T-helper 17 cell (primary cell): ENCODE measurements at regions not wholly inside any gene's neighbourhood (a gene's known extent, or its start where the extent isn't known, plus 50 kb on each side); places are given as distances from the start of the nearest gene placed in this dataset.

Experiments
- ATAC-seq: fragments of 150-1000 bp; cut with Tn5 transposase; 2 replicates; pipeline ENCODE4 v1.10.0; 2021; ENCODE audit warnings: mild to moderate bottlenecking, moderate library complexity
- DNase-seq, 3 donors: peaks; one replicate each; pipeline versions ENCODE4 v3.0.0 to v3.0.0-alpha.2; 2020 to 2021
- H3K9me3 ChIP-seq: one replicate; pipeline ENCODE4 v1.7.0; 2013; ENCODE audit warnings: low read length, mild to moderate bottlenecking; ENCODE audit not compliant: control insufficient read depth, poor library complexity, severe bottlenecking
- H3K27ac Mint-ChIP-seq: one replicate; pipeline ENCODE4 v1.8.0; 2022; ENCODE audit warnings: mild to moderate bottlenecking, moderate library complexity, mixed read lengths
- H3K27me3 Mint-ChIP-seq: one replicate; pipeline ENCODE4 v1.8.0; 2022; ENCODE audit warnings: mixed read lengths
- H3K36me3 Mint-ChIP-seq: one replicate; pipeline ENCODE4 v1.8.0; 2022; ENCODE audit warnings: low read depth, mixed read lengths
- H3K4me1 Mint-ChIP-seq: one replicate; pipeline ENCODE4 v1.8.0; 2022; ENCODE audit warnings: mild to moderate bottlenecking, mixed read lengths
- H3K4me3 Mint-ChIP-seq: one replicate; pipeline ENCODE4 v1.8.0; 2022; ENCODE audit warnings: mild to moderate bottlenecking, moderate library complexity, mixed read lengths

GRCh38 chr20:39504710-39505094, 542.6 kb downstream of the DHX35 start:
- no peak for ATAC-seq
- no peak for DNase-seq
- Mint-ChIP-seq H3K4me3 (no peak overlapping the region), H3K27me3 (no peaks in the 10 kb centered on the region), H3K4me1 (no peaks in the 10 kb centered on the region), H3K27ac (no peak overlapping the region), H3K36me3 (no peaks in the 10 kb centered on the region)
- H3K9me3 ChIP-seq: no peaks in the 10 kb centered on the region

DNA sequence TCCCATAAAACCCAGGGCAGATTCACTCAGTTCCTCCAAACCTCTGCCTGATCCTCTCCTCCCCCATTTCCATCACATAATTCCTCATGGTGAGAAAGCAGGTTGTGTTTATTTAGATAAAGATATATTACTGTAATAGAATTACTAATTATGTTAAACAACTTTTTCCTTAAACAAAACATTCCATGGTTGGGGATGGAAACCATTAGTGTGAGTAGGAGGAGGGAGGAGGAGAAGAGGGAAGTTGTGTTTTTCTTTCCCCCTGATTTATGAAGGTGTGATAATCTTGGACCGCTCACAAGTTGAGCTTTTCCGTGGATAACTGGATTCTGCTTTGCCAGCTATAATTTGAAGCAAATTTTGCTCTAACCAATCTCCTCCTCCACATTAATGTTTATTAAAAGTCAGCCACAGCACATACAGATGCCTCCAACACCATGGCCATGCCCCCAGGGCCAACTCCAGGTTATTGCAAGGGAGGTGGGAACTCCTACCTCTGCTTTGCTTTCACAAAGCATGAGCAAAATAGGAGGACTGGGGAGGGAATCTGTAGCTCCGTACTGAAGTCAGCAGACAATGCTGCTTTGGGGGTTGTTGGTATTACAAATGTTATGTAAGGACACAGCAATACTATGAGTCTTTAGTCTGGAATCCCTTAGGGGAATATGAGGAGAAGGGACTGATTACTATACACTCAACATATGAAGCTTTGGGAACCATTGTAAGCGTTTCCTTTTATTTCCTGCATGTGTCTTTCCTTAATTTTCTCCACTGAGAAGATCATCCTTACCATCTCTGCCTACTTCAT, 542.0 kb downstream of the DHX35 start:
- Mint-ChIP-seq H3K27me3 (no peaks in the 10 kb centered on the region), H3K27ac (no peak overlapping the region), H3K4me3 (no peak overlapping the region), H3K36me3 (no peaks in the 10 kb centered on the region), H3K4me1 (no peaks in the 10 kb centered on the region)
- no peaks in the 10 kb centered on the region for H3K9me3 ChIP-seq
- no peak for ATAC-seq
- DNase-seq: no peak

DNA sequence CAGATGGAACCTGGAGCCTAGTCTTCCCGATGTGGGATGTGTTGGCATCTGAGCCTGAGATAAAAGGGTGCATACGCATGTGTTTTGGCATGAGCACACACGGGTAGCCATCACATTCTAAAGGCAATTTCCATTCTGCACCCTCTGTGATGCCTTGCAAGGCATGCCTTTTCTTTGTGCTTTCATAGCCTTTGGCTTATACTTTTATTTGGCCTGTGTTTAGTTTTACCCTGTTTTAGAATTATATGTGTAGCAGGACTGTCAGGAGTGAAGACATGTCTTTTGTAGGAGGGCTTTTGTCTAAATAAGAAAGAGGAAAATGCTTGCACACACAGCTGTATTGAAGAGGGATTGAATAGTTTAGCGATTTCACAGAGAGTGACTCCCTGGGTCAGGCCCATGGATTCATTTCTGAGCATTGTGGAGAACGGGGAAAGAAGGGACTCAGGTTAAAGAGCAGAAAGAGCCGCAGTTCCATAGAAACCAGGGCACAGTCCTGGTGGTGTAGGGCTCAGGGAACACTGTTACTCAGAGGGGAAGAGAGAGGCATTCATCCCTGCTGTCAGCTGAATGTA, 530.2 kb downstream of the DHX35 start:
- Mint-ChIP-seq H3K27ac (no peak overlapping the region), H3K4me1 (no peaks in the 10 kb centered on the region), H3K4me3 (no peak overlapping the region), H3K27me3 (no peaks in the 10 kb centered on the region), H3K36me3 (no peaks in the 10 kb centered on the region)
- DNase-seq (no peak), ATAC-seq (no peak)
- H3K9me3 ChIP-seq: no peaks in the 10 kb centered on the region

DNA sequence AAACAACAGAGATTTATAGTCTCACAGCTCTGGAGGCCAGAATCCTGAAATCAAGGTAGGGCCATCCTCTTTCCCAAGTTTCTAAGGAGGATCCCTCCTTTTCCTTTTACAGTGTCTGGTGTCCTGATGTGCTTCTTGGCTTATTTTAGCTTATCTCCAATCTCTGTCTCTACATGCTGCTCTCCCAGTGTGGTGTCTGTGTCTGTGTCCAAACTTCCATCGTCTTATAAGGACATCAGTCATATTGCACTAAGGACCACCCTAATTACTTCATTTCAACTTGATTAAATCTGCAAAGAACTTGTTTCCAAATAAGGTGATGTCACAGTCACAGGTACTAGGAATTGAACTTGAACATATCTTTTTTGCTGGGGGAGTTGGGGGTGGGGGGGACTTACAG, 529.6 kb downstream of the DHX35 start:
- DNase-seq: no peak
- Mint-ChIP-seq H3K4me3 (no peak overlapping the region), H3K27me3 (no peaks in the 10 kb centered on the region), H3K36me3 (no peaks in the 10 kb centered on the region), H3K4me1 (no peaks in the 10 kb centered on the region), H3K27ac (no peak overlapping the region)
- ATAC-seq: no peak
- no peaks in the 10 kb centered on the region for H3K9me3 ChIP-seq

GRCh38 chr20:39489986-39490560, 527.9 kb downstream of the DHX35 start:
- Mint-ChIP-seq H3K27ac (no peak overlapping the region), H3K27me3 (no peaks in the 10 kb centered on the region), H3K4me3 (no peak overlapping the region), H3K4me1 (no peaks in the 10 kb centered on the region), H3K36me3 (no peaks in the 10 kb centered on the region)
- DNase-seq (no peak), ATAC-seq (no peak)
- H3K9me3 ChIP-seq: no peaks in the 10 kb centered on the region

DNA sequence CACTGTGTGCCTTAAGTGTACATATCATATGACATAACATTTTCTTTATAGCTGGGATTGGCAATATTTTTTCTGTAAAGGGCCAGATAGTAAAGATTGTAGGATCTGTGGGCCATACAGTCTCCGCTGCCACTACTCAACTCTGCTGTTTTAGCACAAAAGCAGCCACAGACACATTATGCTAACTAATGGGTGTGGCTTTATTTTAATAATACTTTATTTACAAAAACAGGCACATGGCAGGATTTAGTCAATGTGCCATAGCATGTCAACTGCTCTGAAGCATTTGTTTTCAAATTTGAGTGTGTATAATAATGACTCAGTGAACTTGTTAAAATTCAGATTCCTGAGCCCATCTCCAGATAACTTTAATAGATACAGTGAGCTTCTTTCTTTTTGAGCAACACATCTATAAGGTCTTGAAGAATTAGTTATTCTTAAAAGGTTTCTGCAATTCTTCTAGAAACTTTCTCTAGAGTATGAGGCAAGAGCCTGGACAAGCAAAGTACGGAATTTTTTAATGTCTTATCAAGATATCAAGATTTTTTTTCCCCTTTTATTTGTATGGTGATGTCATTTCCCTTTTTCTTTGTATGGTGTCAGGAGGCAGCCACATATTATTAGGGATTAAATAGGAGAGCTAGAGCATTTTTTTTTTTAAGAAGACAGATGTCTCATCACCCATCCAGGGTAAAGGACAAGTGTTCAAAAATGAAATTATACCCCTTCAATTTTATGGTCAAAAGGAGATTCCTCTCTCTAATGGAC, 518.3 kb downstream of the DHX35 start:
- no peak overlapping the region for H3K27ac Mint-ChIP-seq
- ATAC-seq (no peak), DNase-seq (no peak)
- no peaks in the 10 kb centered on the region for H3K27me3 Mint-ChIP-seq
- H3K4me3 Mint-ChIP-seq: no peak overlapping the region
- H3K4me1 Mint-ChIP-seq: no peaks in the 10 kb centered on the region
- H3K36me3 Mint-ChIP-seq: no peaks in the 10 kb centered on the region
- H3K9me3 ChIP-seq: no peaks in the 10 kb centered on the region

GRCh38 chr20:39479196-39479810, 517.2 kb downstream of the DHX35 start:
- DNase-seq (no peak), ATAC-seq (no peak)
- no peaks in the 10 kb centered on the region for H3K36me3 Mint-ChIP-seq
- no peaks in the 10 kb centered on the region for H3K4me1 Mint-ChIP-seq
- H3K9me3 ChIP-seq: no peaks in the 10 kb centered on the region
- no peak overlapping the region for H3K4me3 Mint-ChIP-seq
- H3K27me3 Mint-ChIP-seq: no peaks in the 10 kb centered on the region
- H3K27ac Mint-ChIP-seq: no peak overlapping the region

DNA sequence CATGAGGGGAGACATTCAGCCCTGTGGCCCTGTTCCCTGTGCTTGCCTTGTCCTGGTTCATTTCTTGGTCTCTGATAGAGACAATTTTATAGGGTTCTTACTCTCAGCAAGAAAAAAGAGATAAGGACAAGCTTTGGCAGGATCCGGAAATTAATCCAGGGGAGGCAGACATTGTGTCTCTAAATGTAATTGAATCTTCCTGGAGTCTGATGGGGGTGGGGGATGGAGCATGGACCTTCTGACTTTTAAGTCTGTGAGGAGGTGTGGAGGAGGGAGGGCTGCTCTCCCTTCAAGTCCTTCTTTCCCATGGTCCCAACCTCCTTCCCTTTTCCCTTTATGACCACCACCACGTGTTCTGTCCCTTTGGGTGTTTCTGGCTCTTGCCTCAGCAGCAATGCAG, 512.7 kb downstream of the DHX35 start:
- no peak for ATAC-seq
- Mint-ChIP-seq H3K27me3 (peaks cover 5% of the 10 kb centered on the region), H3K27ac (no peak overlapping the region), H3K4me1 (no peaks in the 10 kb centered on the region), H3K36me3 (no peaks in the 10 kb centered on the region), H3K4me3 (no peak overlapping the region)
- no peaks in the 10 kb centered on the region for H3K9me3 ChIP-seq
- DNase-seq: no peak

DNA sequence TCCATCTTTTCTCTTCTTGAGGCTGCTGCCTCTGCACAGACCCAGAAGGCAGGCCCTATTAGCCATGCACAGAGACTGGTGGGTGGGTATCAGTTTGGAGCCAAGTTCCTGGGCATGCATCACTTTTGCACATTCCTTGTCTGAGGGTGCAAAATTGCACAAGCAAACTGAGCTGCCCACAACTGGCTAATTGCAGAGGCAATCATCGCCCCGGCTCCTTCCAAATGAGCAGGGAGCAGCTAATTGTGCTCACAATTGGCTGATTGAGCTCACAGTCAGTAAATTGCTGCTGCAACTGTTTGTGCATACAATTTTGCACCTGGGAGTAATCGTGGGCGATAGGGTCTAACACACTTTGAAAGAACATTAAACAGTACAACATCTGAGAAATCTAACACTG, 511.4 kb downstream of the DHX35 start:
- Mint-ChIP-seq H3K27me3 (peaks cover 5% of the 10 kb centered on the region), H3K4me3 (no peak overlapping the region)
- no peak for ATAC-seq

GRCh38 chr20:39468703-39469102, 506.6 kb downstream of the DHX35 start:
- no peaks in the 10 kb centered on the region for H3K9me3 ChIP-seq
- H3K36me3 Mint-ChIP-seq: no peaks in the 10 kb centered on the region
- no peak overlapping the region for H3K27ac Mint-ChIP-seq
- no peak for DNase-seq
- H3K4me1 Mint-ChIP-seq: no peaks in the 10 kb centered on the region
- H3K27me3 Mint-ChIP-seq: peaks cover 4% of the 10 kb centered on the region
- no peak overlapping the region for H3K4me3 Mint-ChIP-seq
- ATAC-seq: no peak

More for the DNA sequence above, 511.4 kb downstream of the DHX35 start:
- Mint-ChIP-seq H3K36me3 (no peaks in the 10 kb centered on the region), H3K4me1 (no peaks in the 10 kb centered on the region), H3K27ac (no peak overlapping the region)
- no peaks in the 10 kb centered on the region for H3K9me3 ChIP-seq
- no peak for DNase-seq

DNA sequence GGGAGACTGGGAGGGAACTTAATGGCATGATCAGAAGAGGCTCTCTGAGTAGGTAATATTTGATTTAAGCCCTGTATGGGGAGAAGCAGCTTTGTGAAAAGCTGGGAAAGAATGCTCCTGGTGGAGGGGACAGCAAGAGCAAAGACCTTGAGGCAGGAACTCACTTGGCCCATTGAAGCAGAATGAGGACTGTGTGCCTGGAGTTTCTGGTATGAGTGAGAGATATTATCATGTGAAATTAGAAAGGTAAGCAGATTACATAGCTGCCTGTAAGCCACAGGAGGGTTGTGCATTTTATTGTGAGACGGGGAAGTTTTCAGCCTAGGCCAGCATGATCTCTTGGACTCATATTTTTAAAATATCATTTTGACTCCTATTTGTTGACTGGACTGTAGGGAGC, 502.1 kb downstream of the DHX35 start:
- Mint-ChIP-seq H3K4me3 (no peak overlapping the region), H3K36me3 (no peaks in the 10 kb centered on the region), H3K27me3 (no peaks in the 10 kb centered on the region), H3K4me1 (no peaks in the 10 kb centered on the region), H3K27ac (no peak overlapping the region)
- ATAC-seq: no peak
- no peaks in the 10 kb centered on the region for H3K9me3 ChIP-seq
- DNase-seq: no peak

- Mint-ChIP-seq H3K27ac (no peak overlapping the region), H3K4me3 (no peak overlapping the region), H3K36me3 (no peaks in the 10 kb centered on the region), H3K27me3 (no peaks in the 10 kb centered on the region), H3K4me1 (no peaks in the 10 kb centered on the region)
- ATAC-seq: no peak
- no peak for DNase-seq
- no peaks in the 10 kb centered on the region for H3K9me3 ChIP-seq
These were observed 500.3 kb downstream of the DHX35 start for GRCh38 chr20:39462416-39462945.

DNA sequence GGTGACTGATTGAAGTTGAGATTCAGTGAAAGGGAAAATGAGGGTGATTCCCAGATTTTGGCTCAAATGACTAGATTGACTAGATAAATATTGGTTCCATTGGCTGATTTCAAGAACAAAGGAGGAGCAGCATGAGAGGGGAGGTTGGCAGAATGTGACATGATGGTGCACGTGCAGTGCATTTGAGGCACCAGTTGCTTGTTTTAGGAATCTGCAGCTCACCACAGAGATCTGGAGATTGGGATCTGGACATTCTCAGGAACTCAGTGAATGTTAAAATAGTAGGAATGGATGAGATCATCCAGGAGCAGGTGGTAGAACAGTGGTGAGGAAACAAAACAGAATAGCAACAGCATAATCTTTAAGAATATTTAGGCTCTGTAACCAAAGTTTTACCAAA, 496.3 kb downstream of the DHX35 start:
- DNase-seq (no peak), ATAC-seq (no peak)
- peaks cover 2% of the 10 kb centered on the region for H3K9me3 ChIP-seq
- H3K27ac Mint-ChIP-seq: no peak overlapping the region
- H3K36me3 Mint-ChIP-seq: no peaks in the 10 kb centered on the region
- H3K27me3 Mint-ChIP-seq: peaks cover 11% of the 10 kb centered on the region
- H3K4me3 Mint-ChIP-seq: no peak overlapping the region
- no peaks in the 10 kb centered on the region for H3K4me1 Mint-ChIP-seq
